BE2C (cell line): ENCODE measurements at regions not wholly inside any gene's neighbourhood (a gene's known extent, or its start where the extent isn't known, plus 50 kb on each side); places are given as distances from the start of the nearest gene placed in this dataset.

Experiments used
- DNase-seq: peaks from one replicate; pipeline ENCODE4 v3.0.0-alpha.2; 2020
- H3K27me3 ChIP-seq: fragments of 250-450 bp; sonication (Bioruptor Pico); 2 replicates; pipeline ENCODE4 v1.5.1; 2020; ENCODE audit warnings: mild to moderate bottlenecking
- H3K36me3 ChIP-seq: fragments of 250-450 bp; sonication (Bioruptor Pico); 2 replicates; pipeline ENCODE4 v1.5.1; 2020; ENCODE audit warnings: mild to moderate bottlenecking
- H3K4me1 ChIP-seq: fragments of 250-450 bp; sonication (Bioruptor Pico); 2 replicates; pipeline ENCODE4 v1.5.1; 2020
- H3K4me3 ChIP-seq: 2 replicates; pipeline ENCODE4 v1.5.1; 2011; ENCODE audit warnings: low read depth, low read length
- H3K9me3 ChIP-seq: fragments of 250-450 bp; sonication (Bioruptor Pico); 2 replicates; pipeline ENCODE4 v1.5.1; 2020
- CTCF ChIP-seq: IDR thresholded peaks from 2 replicates; pipeline ENCODE4 v1.5.1; 2012; ENCODE audit warnings: mild to moderate bottlenecking, low read depth, low read length

- Histone ChIP-seq H3K4me3 (no peak overlapping the region), H3K4me1 (peaks cover 3% of the 10 kb centered on the region; the same call in 1 of the 2 replicates), H3K9me3 (no peaks in the 10 kb centered on the region), H3K36me3 (no peaks in the 10 kb centered on the region), H3K27me3 (no peaks in the 10 kb centered on the region)
- DNase-seq = no peak
- TF ChIP-seq CTCF = no peak
Observed at GRCh38 chr14:54173802-54174201, 217.2 kb upstream of the BMP4 start.

GRCh38 chr14:54174457-54174856, 217.8 kb upstream of the BMP4 start:
- Histone ChIP-seq H3K27me3 (no peaks in the 10 kb centered on the region), H3K9me3 (no peaks in the 10 kb centered on the region), H3K36me3 (no peaks in the 10 kb centered on the region), H3K4me1 (peaks cover 3% of the 10 kb centered on the region; the same call in 1 of the 2 replicates), H3K4me3 (no peak overlapping the region)
- DNase-seq = no peak
- no peak for TF ChIP-seq CTCF

- DNase-seq = peak; percentile 74
- Histone ChIP-seq H3K9me3 (no peaks in the 10 kb centered on the region), H3K4me1 (peaks cover 3% of the 10 kb centered on the region; the same call in 1 of the 2 replicates), H3K36me3 (no peaks in the 10 kb centered on the region), H3K4me3 (no peak overlapping the region), H3K27me3 (no peaks in the 10 kb centered on the region)
- TF ChIP-seq CTCF = peak; percentile 88
Observed at GRCh38 chr14:54175298-54175942, 218.8 kb upstream of the BMP4 start.

- no peak for TF ChIP-seq CTCF
- Histone ChIP-seq H3K4me1 (no peaks in the 10 kb centered on the region), H3K36me3 (no peaks in the 10 kb centered on the region), H3K27me3 (no peaks in the 10 kb centered on the region), H3K4me3 (no peak overlapping the region), H3K9me3 (no peaks in the 10 kb centered on the region)
- DNase-seq = no peak
Observed at GRCh38 chr14:54177019-54177418, 219.8 kb upstream of the CDKN3 start.

- Histone ChIP-seq H3K4me1 (no peaks in the 10 kb centered on the region), H3K9me3 (no peaks in the 10 kb centered on the region), H3K27me3 (no peaks in the 10 kb centered on the region), H3K36me3 (no peaks in the 10 kb centered on the region), H3K4me3 (no peak overlapping the region)
- no peak for TF ChIP-seq CTCF
- DNase-seq = no peak
Observed at GRCh38 chr14:54177641-54178621, 218.9 kb upstream of the CDKN3 start.
